RWPE1 (cell line): ENCODE measurements at regions not wholly inside any gene's neighbourhood (a gene's known extent, or its start where the extent isn't known, plus 50 kb on each side); places are given as distances from the start of the nearest gene placed in this dataset.
"Not testable (repeated sequence)": the region's sequence is repeated elsewhere in the genome, so short reads cannot be mapped to it uniquely, and the experiment has no call there.

Source experiments
- CTCF ChIA-PET: fragments of 350-600 bp; sonication (Branson Sonifier 250); formaldehyde crosslinking; extraction: SDS; loops from one replicate; lab custom pipeline; 2021; lab: Yijun Ruan, JAX
- POLR2A ChIA-PET: fragments of 400-600 bp; formaldehyde crosslinking; extraction: SDS; loops from one replicate; lab custom pipeline; 2020; ENCODE audit warnings: antibody characterized with exemption; ENCODE audit not compliant: low non-redundant PET; lab: Yijun Ruan, JAX
- DNase-seq: peaks from one replicate; pipeline ENCODE4 v3.0.0; 2012; ENCODE audit warnings: low spot score
- H3K27ac ChIP-seq: fragments of 450-650 bp; 2 replicates; pipeline ENCODE4 v1.5.1; 2017
- TF ChIP-seq, protein P1 (sequence below): fragments of 450-650 bp; conservative IDR thresholded peaks from 2 replicates; pipeline ENCODE4 v1.5.1; 2017; ENCODE audit warnings: low read depth, mild to moderate bottlenecking

DNA sequence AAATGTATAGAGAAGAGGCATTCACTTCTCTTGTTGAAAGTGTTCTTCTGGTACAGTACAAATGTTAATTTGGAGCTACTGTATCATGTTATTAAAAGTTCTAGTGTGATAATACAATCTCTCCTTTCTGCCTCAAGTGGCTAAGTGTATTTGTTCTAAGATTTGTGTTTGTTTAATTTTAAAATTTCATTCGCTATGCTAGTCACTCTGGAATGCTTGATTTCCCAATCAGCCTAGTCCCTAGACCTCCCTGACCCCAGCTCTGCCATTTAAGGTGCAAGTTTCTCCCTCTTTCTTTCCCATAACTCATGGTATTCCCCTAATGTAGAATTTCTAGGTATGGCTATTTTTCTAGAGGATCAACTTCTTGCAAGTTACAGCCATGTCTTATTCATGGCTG is 817.4 kb downstream of the STIM2 start:
- DNase-seq, result no peak
- H3K27ac ChIP-seq, result no peak overlapping the region
- POLR2A ChIA-PET, result no interaction called here
- CTCF ChIA-PET, result no interaction called here
- TF ChIP-seq, protein P1, sequence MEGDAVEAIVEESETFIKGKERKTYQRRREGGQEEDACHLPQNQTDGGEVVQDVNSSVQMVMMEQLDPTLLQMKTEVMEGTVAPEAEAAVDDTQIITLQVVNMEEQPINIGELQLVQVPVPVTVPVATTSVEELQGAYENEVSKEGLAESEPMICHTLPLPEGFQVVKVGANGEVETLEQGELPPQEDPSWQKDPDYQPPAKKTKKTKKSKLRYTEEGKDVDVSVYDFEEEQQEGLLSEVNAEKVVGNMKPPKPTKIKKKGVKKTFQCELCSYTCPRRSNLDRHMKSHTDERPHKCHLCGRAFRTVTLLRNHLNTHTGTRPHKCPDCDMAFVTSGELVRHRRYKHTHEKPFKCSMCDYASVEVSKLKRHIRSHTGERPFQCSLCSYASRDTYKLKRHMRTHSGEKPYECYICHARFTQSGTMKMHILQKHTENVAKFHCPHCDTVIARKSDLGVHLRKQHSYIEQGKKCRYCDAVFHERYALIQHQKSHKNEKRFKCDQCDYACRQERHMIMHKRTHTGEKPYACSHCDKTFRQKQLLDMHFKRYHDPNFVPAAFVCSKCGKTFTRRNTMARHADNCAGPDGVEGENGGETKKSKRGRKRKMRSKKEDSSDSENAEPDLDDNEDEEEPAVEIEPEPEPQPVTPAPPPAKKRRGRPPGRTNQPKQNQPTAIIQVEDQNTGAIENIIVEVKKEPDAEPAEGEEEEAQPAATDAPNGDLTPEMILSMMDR, result no peak

DNA sequence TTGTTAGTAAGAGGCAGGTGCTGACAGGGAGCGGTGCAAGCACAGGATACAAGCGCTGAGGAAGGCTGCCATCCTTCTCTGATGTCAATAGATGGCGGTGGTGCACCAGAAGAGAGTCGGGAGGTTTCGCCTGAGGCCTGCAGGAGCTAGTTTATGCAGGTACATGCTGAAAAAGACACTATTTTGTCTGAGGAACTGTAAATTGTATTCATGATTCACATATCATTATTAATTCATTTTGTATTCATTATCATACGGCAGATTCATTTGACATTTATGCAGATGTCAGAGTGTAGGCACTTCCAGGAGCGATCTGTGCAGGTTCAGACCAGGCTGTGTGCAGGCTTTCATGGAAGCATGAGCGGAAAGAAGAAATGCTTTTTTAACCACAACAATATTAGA is 824.0 kb downstream of the STIM2 start:
- H3K27ac ChIP-seq, result no peak overlapping the region
- ChIA-PET POLR2A (no interaction called here), CTCF (interaction anchor here (0.5 to 2.3 kb wide), 11 partner anchors 9 to 1804 kb away, joined by 3 to 17 read pairs (median 3); no protein-coding TSS in a partner anchor)
- peak; percentile 19 for DNase-seq
- TF ChIP-seq, protein P1, result peak; percentile 80

DNA sequence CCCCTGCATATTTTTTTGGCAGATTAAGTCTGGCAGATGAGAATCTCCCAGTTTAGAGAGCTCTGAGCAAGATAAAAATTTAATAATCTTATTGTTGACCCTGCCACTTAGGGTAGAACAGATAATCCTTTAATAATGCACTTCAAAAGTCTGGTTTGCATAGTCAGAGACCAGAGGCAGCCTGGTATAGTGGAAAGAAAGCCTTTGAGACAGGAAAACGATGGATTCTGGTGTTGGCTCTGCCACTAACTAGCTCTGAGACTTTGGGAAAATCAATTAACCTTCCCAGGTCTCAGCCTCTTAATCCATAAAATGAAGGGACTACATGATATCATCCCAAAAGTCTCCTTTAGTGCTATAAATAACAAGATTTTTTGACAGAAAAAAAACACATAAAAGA is 824.5 kb downstream of the STIM2 start:
- ChIA-PET CTCF (interaction anchor here (0.5 to 2.3 kb wide), 9 partner anchors 9 to 1831 kb away, joined by 3 to 17 read pairs (median 3); no protein-coding TSS in a partner anchor), POLR2A (no interaction called here)
- no peak for DNase-seq
- H3K27ac ChIP-seq, result no peak overlapping the region
- TF ChIP-seq, protein P1, result no peak

DNA sequence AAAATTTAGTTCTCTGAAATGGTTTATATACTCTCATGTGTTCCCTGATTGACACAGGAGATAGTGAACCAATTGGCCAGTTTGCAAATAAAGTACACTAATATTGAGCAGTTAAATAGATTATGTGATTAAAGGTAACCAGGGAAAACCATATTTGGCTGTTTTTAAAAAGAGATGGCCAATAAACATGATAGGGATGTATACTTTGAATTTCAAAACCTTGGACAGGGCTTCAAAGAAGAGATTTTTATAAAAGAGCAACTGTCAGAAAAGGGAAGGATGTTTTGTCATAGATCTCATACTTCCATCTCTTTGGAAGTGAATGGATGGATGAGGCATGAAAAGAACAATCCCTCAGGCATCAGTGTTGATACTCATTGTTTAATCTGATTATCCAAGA is 825.3 kb downstream of the STIM2 start:
- ChIA-PET POLR2A (no interaction called here), CTCF (interaction anchor here (0.6 kb wide), 1 partner anchor 1832 kb away, joined by 3 read pairs; no protein-coding TSS in a partner anchor)

DNA sequence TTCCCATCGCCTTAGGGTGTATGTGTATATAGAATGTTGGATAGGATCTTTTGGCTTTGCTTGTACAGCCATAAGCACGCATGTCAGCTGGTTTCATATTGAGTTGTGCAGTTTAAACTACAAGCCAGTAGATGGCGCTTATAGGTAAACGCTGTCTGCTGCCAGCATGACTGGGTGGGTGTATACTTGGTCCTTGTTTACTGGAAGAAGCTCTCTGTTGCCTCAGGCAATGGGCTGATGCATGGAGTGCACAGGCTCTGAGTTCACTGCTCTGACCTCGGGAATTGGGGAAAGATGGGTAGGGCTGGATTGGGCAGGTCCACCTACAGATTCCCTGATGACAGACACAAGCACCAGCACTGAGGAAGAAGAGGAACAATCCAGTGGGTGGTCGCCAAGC is 831.5 kb downstream of the STIM2 start:
- POLR2A ChIA-PET, result no interaction called here
- TF ChIP-seq, protein P1, result peak; percentile 47
- DNase-seq, result peak; percentile 8
- CTCF ChIA-PET, result interaction anchor here (0.6 to 2.9 kb wide), 2 partner anchors 8 to 54 kb away, joined by 7 to 17 read pairs; no protein-coding TSS in a partner anchor
- no peak overlapping the region for H3K27ac ChIP-seq

More for the DNA sequence above, 825.3 kb downstream of the STIM2 start:
- no peak for DNase-seq
- H3K27ac ChIP-seq, result no peak overlapping the region
- TF ChIP-seq, protein P1, result no peak

DNA sequence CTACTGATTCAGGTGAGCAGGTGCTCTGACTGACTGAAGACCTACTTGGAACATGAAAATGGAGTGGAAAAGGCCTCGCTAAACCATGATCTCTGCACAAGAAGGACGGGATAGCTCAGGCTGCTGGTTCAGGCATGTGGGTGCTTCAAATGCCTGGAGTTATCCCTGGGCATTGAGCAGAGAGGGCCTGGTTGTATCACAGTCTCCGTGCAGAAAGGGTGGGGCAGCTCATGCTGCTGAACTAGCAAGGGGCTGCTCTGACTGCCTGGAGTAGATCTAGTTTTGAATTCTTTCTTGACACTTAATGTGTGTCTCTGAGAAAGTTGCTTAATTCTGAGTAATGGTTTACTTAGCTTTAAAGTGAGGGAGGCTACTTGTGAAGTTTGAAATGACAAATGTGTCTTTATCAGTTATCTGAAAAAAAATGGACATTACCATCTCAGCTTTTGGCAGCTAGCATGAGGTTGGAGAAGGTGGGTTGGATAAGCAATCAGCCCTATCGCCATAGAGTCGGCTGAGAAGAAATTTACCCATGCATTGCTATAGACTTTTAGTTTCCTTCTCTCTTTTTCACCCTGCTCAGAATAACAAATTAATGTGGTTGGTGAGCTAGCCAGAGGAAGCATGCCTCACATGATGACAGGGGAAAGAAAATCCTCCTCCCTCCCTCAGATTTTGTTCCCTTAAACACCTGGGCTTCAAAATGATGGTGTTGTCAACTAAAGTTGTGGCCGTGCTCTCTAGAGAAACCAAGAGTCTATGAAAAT is 832.4 kb downstream of the STIM2 start:
- CTCF ChIA-PET, result interaction anchor here (2.9 kb wide), 1 partner anchor 9 kb away, joined by 17 read pairs; no protein-coding TSS in a partner anchor
- POLR2A ChIA-PET, result no interaction called here

DNA sequence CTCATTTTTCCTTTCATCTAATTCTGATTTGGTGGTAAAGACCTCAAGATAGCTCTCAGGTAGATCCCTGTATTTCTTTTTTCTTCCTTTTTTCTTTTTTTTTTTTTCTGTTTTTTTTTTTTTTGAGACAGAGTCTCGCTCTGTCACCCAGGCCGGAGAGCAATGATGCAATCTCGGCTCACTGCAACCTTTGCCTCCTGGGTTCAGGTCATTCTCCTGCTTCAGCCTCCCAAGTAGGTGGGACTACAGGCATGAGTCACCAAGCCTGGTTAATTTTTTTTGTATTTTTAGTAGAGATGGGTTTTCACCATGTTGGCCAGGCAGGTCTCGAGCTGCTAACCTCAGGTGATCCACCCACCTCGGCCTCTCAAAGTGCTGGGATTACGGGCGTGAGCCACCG is 835.6 kb downstream of the STIM2 start:
- H3K27ac ChIP-seq, POLR2A ChIA-PET, CTCF ChIA-PET, DNase-seq: not testable (repeated sequence)

More for the DNA sequence above, 832.4 kb downstream of the STIM2 start:
- no peak overlapping the region for H3K27ac ChIP-seq
- no peak for DNase-seq
- TF ChIP-seq, protein P1, result no peak
